ENCODE measurements at regions not wholly inside any gene's neighbourhood (a gene's known extent, or its start where the extent isn't known, plus 50 kb on each side); places are given as distances from the start of the nearest gene placed in this dataset.

DNA sequence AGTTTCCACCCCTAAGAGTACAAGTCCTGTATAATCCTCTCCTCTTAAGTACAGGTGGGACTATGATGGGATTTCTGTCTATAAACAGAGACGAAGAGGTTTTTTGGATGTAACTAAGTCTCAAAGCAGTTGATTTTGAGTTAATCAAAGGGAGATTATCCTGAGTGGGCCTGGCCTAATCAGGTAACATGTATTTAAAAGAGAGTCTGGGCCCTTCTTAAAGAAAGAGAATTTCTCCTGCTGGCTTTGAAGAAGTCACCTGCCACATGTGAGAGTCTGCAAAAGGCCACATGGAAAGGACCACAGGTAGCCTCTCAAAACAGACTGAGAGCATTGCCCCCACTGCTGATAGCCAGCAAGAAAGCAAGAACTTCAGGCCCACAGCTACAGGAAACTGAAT, 142.3 kb downstream of the IRX5 start:
- intact Hi-C loops (cut with micrococcal nuclease) = no loop called here
- Histone ChIP-seq H3K4me2 (ENCODE audit: low read depth, low read length) (no peak overlapping the region), H3K27ac (ENCODE audit: insufficient read depth, low read length) (no peak overlapping the region), H3K14ac (replicated peaks; ENCODE audit: low read depth, low read length) (no peak overlapping the region), H3K4me3 (ENCODE audit: insufficient read depth, low read depth, low read length) (no peak overlapping the region), H2BK20ac (ENCODE audit: low read depth, low read length) (no peak overlapping the region), H3K9me1 (ENCODE audit: insufficient read depth, low read length) (no peaks in the 10 kb centered on the region), H3K23ac (ENCODE audit: low read depth, low read length) (no peak overlapping the region), H2AFZ (replicated peaks; ENCODE audit: low read length, poor library complexity) (no peak overlapping the region), H4K20me1 (ENCODE audit: insufficient read depth, low read length) (no peaks in the 10 kb centered on the region), H4K91ac (ENCODE audit: insufficient read depth, low read depth, low read length) (no peak overlapping the region), H2BK120ac (ENCODE audit: low read depth, low read length) (no peak overlapping the region), H2AK9ac (replicated peaks; ENCODE audit: low read depth, low read length, poor library complexity) (no peak overlapping the region), H3K4ac (ENCODE audit: low read depth, low read length) (no peak overlapping the region), H3K56ac (ENCODE audit: extremely low read depth, insufficient read depth, low read length) (no peak overlapping the region), H2BK15ac (ENCODE audit: low read depth, low read length) (no peak overlapping the region), H3K18ac (ENCODE audit: low read depth, low read length) (no peak overlapping the region), H2BK5ac (ENCODE audit: low read depth, low read length, poor library complexity, severe bottlenecking) (no peak overlapping the region), H3K9ac (ENCODE audit: low read depth, low read length) (no peak overlapping the region), H3K9me3 (ENCODE audit: control insufficient read depth, insufficient read depth, low read length) (peaks cover 2% of the 10 kb centered on the region; the same call in 1 of the 2 replicates), H3K79me1 (ENCODE audit: low read depth in 1 of 2, low read length in 2 of 2) (no peaks in the 10 kb centered on the region), H4K5ac (ENCODE audit: low read depth, low read length) (no peak overlapping the region), H3K4me1 (ENCODE audit: control insufficient read depth, insufficient read depth, low read length) (no peaks in the 10 kb centered on the region), H2AK5ac (ENCODE audit: low read depth, low read length) (no peak overlapping the region), H3K27me3 (ENCODE audit: control insufficient read depth, insufficient read depth, low read length) (no peaks in the 10 kb centered on the region), H3K36me3 (ENCODE audit: control insufficient read depth, insufficient read depth, low read length) (no peaks in the 10 kb centered on the region), H4K8ac (ENCODE audit: low read depth in 2 of 2, low read length in 2 of 2) (no peak overlapping the region)
- ChIA-PET POLR2A (ENCODE audit: unreplicated experiment) (no interaction called here), CTCF (no interaction called here)
- in situ Hi-C loops (cut with MboI; ENCODE audit: low sequenced_read_pairs) = no loop called here
- WGBS, 2 experiments (ENCODE audit: extremely low coverage in 2 of 2, insufficient read length in 1 of 2) = no CpG with 5 or more reads among the region's 1 CpG
- ATAC-seq (ENCODE audit: low read depth) = no peak
- BruUV-seq (replicated peaks) = no TSS peak
- TF ChIP-seq NFE2L2 (IDR thresholded peaks at IDR 0.05; ENCODE audit: low read depth, low read length) (no peak), MAZ (IDR thresholded peaks at IDR 0.05; ENCODE audit: borderline replicate concordance, low read depth, low read length) (no peak), RFX5 (IDR thresholded peaks at IDR 0.05; ENCODE audit: low read depth, low read length) (no peak), MAFK (IDR thresholded peaks at IDR 0.05; ENCODE audit: low read depth, low read length) (no peak), RCOR1 (IDR thresholded peaks at IDR 0.05; ENCODE audit: insufficient replicate concordance, low read length) (no peak), CEBPB (IDR thresholded peaks at IDR 0.05; ENCODE audit: low read depth, low read length) (no peak), SMC3 (IDR thresholded peaks at IDR 0.05; ENCODE audit: low read depth, low read length) (no peak), FOS (IDR thresholded peaks at IDR 0.05; ENCODE audit: low read depth, low read length) (no peak), RAD21 (IDR thresholded peaks at IDR 0.05; ENCODE audit: low read length) (no peak), MXI1 (IDR thresholded peaks at IDR 0.05; ENCODE audit: borderline replicate concordance, low read depth, low read length) (no peak), BHLHE40 (IDR thresholded peaks at IDR 0.05; ENCODE audit: low read depth, low read length) (no peak)
- DNase-seq = no peak
- dilution Hi-C loops (cut with HindIII; ENCODE audit: low sequenced_read_pairs, unreplicated experiment) = no loop called here

Data from IMR-90 (cell line).